ENCODE measurements at regions not wholly inside any gene's neighbourhood (a gene's known extent, or its start where the extent isn't known, plus 50 kb on each side); places are given as distances from the start of the nearest gene placed in this dataset.
"Not testable (repeated sequence)": the region's sequence is repeated elsewhere in the genome, so short reads cannot be mapped to it uniquely, and the experiment has no call there.

GRCh38 chr4:72701987-72702819, 133.2 kb upstream of the ADAMTS3 start:
- peak; percentile 13 to 52 (median 24) for DNase-seq (ENCODE audit: low read depth in 4 of 4, low spot score in 2 of 4)

DNA sequence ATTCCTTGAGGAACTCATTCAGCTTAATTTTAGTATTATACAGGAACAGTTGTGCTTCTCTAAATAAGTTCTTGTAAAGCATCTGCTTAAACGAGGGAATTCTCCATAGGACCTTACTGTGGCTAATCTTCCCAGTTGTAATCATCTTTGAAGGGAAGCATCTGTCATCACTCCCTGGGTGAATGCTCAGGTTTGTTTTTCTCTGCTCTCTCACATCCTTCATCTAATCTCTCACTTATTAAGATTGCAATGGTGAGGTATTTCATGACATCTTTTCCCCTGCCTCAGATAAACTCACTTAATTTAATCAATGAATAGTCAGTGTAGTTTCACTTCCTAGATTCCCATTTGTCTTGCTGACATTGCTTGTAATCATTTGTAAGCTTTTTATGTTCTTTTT, 121.8 kb upstream of the ADAMTS3 start:
- DNase-seq (ENCODE audit: low read depth in 4 of 4, low spot score in 2 of 4) = no peak

- DNase-seq (ENCODE audit: low read depth in 4 of 4, low spot score in 2 of 4) = no peak
Observed at GRCh38 chr4:72689923-72690322, 120.9 kb upstream of the ADAMTS3 start.

DNA sequence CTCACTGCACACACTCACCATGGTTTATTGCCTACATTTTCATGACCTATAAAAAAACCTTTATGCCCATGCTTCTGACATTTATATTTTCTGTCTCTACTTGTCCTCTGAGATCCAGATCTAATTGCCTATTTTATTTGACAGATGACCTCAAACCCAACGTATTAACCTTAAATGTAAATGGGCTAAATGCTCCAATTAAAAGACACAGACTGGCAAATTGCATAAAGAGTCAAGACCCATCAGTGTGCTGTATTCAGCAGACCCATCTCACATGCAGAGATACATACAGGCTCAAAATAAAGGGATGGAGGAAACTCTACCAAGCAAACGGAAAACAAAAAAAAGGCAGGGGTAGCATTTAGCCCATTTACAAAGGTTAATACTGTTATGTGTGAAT, 117.4 kb upstream of the ADAMTS3 start:
- not testable (repeated sequence) for DNase-seq (ENCODE audit: low read depth in 4 of 4, low spot score in 2 of 4)

- no peak for DNase-seq (ENCODE audit: low read depth in 4 of 4, low spot score in 2 of 4)
Observed at GRCh38 chr4:72679666-72680065, 110.6 kb upstream of the ADAMTS3 start.

DNA sequence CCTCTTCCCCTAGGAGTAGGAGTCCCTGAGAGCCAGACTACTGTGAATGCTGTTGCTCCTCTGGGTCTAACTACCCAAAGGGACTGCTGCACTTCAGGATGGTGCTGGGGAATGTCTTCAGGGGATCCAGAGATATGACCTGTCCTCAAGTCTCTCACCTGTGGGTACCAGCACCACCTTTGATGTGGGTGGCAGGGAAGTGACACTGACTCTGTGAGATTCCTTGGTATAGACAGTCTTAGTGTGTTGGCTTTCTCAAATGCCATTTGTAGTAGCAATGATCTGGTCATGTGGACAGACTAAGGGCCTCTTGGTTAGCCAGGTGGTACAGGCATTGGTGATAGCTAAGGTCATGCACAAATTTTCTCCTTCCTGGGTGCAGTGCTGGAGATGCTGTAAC, 108.9 kb upstream of the ADAMTS3 start:
- DNase-seq (ENCODE audit: low read depth in 4 of 4, low spot score in 2 of 4) = no peak

DNA sequence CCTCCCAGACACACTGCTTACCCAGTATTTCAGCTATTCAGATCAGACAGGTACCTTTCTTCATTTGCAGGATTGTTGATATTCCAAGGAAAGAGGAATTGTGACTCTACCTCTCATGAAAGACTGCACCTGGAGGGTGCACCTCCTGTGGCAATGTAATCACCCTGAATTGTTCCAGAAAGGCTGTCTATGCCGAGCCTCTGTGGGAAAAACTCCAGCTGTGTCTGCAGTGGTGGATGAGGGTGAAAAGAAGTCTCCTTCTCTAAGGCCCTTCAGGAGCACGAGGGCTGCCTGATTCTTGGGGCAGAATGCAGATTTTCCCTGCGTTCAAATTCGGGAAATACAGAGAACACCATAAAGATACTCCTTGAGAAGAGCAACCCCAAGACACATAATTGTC, 108.2 kb upstream of the ADAMTS3 start:
- no peak for DNase-seq (ENCODE audit: low read depth in 4 of 4, low spot score in 2 of 4)

DNA sequence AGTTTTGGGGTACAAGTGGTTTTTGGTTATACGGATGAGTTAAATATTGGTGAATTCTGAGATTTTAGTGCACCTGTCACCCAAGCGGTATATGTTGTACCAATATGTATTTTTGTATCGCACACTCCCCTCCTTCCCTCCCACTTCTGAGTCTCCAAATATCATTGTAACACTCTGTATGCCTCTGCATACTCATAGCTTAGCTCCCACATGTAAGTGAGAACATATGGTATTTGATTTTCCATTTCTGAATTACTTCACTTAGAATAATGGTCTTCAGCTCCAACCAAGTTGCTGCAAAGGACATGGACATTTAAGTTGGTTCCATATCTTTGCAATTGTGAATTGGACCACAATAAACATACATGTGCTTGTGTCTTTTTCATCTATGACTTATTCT, 103.0 kb upstream of the ADAMTS3 start:
- DNase-seq (ENCODE audit: low read depth in 4 of 4, low spot score in 2 of 4) = no peak

GRCh38 chr4:72670521-72670920, 101.5 kb upstream of the ADAMTS3 start:
- DNase-seq (ENCODE audit: low read depth in 4 of 4, low spot score in 2 of 4) = no peak

DNA sequence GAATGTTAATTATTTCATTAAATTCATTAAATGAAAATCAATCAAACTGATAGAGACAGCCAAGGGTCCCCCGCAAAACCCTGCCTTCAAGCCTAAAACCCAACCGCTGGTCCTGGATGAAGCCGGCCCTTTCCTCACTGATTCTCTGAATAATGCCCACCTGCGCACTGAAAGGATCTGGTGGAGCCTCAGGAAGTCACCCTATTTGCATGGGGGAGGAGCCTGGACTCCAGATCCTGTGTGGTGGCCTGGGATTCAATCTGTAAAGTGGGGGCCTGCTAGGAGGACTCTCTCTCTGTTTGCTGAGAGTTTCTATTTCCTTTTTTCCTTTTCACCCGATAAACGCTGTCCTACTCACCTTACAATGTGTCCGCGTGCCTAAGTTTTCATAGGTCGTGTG, 97.9 kb upstream of the ADAMTS3 start:
- no peak for DNase-seq (ENCODE audit: low read depth in 4 of 4, low spot score in 2 of 4)

GRCh38 chr4:72665171-72665968, 96.3 kb upstream of the ADAMTS3 start:
- no peak for DNase-seq (ENCODE audit: low read depth in 4 of 4, low spot score in 2 of 4)

DNA sequence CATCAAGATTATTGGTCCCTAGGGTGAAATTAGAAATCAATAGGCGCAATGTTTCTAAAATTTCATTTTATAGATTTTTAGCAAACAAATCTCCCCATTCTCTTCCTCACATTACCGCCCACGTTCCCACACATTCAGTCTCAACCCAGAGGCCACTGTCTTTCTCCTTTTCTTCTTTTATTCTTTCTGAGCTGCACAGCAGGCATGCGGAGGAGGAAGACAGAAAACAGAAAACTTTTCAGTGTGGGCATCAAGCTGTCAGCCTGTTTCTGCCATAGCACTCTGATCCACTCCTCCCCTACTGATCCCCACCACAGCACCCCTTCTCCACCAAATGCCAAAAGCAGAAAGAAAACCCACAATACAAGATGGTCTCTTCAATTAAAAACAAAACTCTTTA, 94.8 kb upstream of the ADAMTS3 start:
- no peak for DNase-seq (ENCODE audit: low read depth in 4 of 4, low spot score in 2 of 4)

- no peak for DNase-seq (ENCODE audit: low read depth in 4 of 4, low spot score in 2 of 4)
Observed at GRCh38 chr4:72661830-72662229, 92.8 kb upstream of the ADAMTS3 start.

DNA sequence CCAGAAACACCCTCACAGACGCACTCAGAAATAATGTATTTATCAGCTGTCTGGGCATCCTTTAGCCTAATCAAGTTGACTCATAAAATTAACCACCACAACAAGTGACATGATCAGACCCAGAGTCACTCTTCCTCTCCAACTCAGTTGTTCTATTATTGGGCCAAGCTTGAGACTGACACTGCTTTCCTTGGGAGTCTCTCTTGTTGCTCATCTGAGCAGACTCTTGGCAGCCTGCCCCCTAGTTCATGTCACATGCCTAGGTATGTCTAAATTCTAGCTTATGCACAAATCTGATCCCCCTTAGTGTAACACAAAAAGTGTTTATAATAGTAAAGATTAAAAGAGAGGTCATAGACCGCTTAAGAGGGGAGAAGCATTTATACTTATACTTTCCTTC, 72.6 kb upstream of the ADAMTS3 start:
- no peak for DNase-seq (ENCODE audit: low read depth in 4 of 4, low spot score in 2 of 4)

GRCh38 chr4:72636866-72637265, 67.8 kb upstream of the ADAMTS3 start:
- not testable (repeated sequence) for DNase-seq (ENCODE audit: low read depth in 4 of 4, low spot score in 2 of 4)

DNA sequence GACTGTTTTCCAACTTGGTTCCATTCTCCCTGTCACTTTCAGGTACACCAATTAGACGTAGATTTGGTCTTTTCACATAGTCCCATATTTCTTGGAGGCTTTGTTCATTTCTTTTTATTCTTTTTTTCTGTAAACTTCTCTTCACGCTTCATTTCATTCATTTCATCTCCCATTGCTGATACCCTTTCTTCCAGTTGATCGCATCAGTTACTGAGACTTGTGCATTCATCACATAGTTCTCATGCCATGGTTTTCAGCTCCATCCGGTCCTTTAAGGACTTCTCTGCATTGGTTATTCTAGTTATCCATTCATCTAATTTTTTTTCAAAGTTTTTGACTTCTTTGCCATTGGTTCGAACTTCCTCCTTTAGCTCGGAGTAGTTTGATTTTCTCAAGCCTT, 66.9 kb upstream of the ADAMTS3 start:
- not testable (repeated sequence) for DNase-seq (ENCODE audit: low read depth in 4 of 4, low spot score in 2 of 4)

GRCh38 chr4:72632253-72632652, 63.2 kb upstream of the ADAMTS3 start:
- DNase-seq (ENCODE audit: low read depth in 4 of 4, low spot score in 2 of 4) = not testable (repeated sequence)

- no peak for DNase-seq (ENCODE audit: low read depth in 4 of 4, low spot score in 2 of 4)
Observed at GRCh38 chr4:72631296-72631695, 62.3 kb upstream of the ADAMTS3 start.

DNA sequence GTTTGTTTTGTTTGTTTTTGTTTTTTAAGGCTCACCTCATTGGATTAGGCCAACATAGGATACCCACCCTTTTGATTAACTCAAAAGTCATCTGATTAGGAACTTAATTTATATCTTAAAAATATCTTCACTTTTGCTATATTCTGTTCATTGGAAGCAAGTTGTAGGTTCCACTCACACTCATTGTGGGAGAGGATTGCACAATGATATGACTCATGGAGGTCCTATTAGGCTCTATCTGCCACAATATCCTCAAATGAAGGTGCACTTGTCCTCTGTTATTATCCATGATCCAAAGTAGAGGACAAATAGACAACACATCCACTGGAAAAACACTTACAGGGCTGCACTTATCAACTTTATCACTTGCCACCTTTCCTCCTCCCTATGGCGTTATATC, 60.5 kb upstream of the ADAMTS3 start:
- no peak for DNase-seq (ENCODE audit: low read depth in 4 of 4, low spot score in 2 of 4)

- DNase-seq (ENCODE audit: low read depth in 4 of 4, low spot score in 2 of 4) = no peak
Observed at GRCh38 chr4:72627723-72628122, 58.7 kb upstream of the ADAMTS3 start.

Measured in left renal cortex interstitium (tissue), 4 donors.